ENCODE measurements at regions not wholly inside any gene's neighbourhood (a gene's known extent, or its start where the extent isn't known, plus 50 kb on each side); places are given as distances from the start of the nearest gene placed in this dataset.

- no peak for DNase-seq (ENCODE audit: low spot score)
- intact Hi-C loops (cut with DNase I) = no loop called here
Measured at GRCh38 chr2:212915121-212915782, 236.2 kb downstream of the IKZF2 start.

GRCh38 chr2:212914392-212914791 is 237.0 kb downstream of the IKZF2 start:
- intact Hi-C loops (cut with DNase I) = no loop called here

DNA sequence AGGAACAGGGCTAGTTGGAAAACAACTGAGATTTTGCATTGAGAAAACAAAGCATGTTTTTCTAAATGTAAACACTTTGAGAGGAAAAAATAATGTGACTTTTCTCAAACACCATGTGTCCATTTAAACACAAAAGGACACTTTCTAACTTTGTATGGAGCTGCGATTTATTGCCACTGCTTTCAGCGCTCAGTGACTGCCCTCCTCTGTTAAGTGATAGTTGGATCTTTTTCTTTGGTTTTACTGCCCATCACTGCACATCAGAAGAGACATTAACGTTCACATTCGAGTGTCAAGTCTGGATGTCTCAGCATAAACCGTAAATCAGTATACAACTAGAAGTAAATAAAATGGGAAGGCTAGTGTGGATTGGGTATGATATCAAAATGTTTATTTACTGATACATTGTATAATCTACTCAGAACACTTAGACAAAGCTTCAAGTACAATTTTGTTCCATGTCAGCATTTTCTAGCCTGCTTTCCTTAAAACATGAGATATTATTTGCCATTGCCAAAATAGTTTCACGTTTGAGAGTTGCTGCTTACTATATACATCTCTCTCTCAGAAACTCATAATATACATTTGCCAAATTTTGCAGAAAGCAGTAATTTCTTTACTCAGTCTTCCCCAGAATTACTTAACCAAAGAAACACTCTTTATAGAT is 237.6 kb downstream of the IKZF2 start:
- DNase-seq (ENCODE audit: low spot score) = no peak
- intact Hi-C loops (cut with DNase I) = no loop called here

More at GRCh38 chr2:212914392-212914791, 237.0 kb downstream of the IKZF2 start:
- DNase-seq (ENCODE audit: low spot score) = no peak

- DNase-seq (ENCODE audit: low spot score) = no peak
- intact Hi-C loops (cut with DNase I) = no loop called here
Measured at GRCh38 chr2:212912445-212913103, 238.8 kb downstream of the IKZF2 start.

- no peak for DNase-seq (ENCODE audit: low spot score)
- intact Hi-C loops (cut with DNase I) = no loop called here
Measured at GRCh38 chr2:212911011-212911410, 240.4 kb downstream of the IKZF2 start.

DNA sequence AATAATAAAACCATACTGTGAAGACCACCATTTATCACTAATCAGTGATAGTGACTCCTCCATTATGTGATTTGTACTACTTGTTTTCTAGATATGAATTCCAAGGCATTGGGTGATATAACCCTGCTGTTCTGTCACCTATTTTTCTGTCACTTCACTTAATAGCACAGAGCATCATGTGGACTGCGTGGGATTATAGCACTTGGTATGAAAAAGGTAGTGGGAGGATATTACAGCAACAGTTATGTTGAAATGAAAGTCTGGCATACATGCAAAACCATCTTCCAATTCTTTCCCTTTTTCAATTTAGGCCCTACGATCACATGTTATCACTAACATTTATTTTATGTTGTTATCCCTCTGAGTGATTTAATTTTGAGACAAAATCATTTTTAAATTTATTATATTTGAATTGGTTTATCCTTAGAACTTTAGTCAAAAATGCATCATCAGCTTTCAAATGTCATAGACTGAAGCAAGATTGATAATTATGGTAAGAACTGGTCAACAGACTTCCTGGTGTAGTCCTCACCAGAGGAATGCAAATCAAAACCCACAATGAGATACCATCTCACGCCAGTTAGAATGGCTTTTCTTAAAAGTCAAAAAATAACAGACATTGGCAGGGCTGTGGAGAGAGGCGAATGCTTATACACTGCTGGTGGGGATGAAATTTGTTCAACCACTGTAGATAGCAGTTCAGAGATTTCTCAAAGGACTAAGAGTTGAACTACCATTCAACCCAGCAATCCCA is 242.6 kb downstream of the IKZF2 start:
- intact Hi-C loops (cut with DNase I) = loop anchor here in 1 of 2 donors (5.0 kb wide), 1 partner anchor 343 kb away; no protein-coding TSS in a partner anchor
- DNase-seq (ENCODE audit: low spot score) = no peak

- DNase-seq (ENCODE audit: low spot score) = no peak
- intact Hi-C loops (cut with DNase I) = loop anchor here in 1 of 2 donors (5.0 kb wide), 1 partner anchor 344 kb away; no protein-coding TSS in a partner anchor
Measured at GRCh38 chr2:212908031-212908430, 243.4 kb downstream of the IKZF2 start.

- intact Hi-C loops (cut with DNase I) = loop anchor here in 1 of 2 donors (5.0 kb wide), 1 partner anchor 346 kb away; no protein-coding TSS in a partner anchor
- DNase-seq (ENCODE audit: low spot score) = no peak
Measured at GRCh38 chr2:212906620-212907019, 244.8 kb downstream of the IKZF2 start.

- no peak for DNase-seq (ENCODE audit: low spot score)
- intact Hi-C loops (cut with DNase I) = loop anchor here in 1 of 2 donors (5.0 kb wide), 1 partner anchor 347 kb away; no protein-coding TSS in a partner anchor
Measured at GRCh38 chr2:212905640-212906201, 245.7 kb downstream of the IKZF2 start.

DNA sequence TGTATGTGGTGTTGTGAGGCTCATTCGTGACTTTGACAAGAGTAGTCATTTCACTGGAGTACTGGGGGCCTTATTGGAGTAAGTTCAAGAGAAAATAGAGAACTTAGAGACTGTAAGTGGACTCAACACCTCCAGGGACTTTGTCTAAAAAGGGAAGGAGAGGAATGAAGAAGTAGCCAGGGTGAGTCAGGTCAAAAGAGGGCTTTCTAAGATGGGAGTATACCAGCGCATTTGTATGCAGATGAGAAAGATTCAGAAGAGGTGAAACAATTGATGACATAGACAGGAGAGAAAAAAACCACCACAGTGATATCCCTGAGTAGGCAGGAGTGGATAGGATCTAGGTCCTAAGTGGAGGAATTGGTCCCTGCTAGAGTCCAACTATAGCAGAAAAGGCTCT is 246.8 kb downstream of the IKZF2 start:
- intact Hi-C loops (cut with DNase I) = loop anchor here in 1 of 2 donors (5.0 kb wide), 1 partner anchor 348 kb away; no protein-coding TSS in a partner anchor
- no peak for DNase-seq (ENCODE audit: low spot score)

DNA sequence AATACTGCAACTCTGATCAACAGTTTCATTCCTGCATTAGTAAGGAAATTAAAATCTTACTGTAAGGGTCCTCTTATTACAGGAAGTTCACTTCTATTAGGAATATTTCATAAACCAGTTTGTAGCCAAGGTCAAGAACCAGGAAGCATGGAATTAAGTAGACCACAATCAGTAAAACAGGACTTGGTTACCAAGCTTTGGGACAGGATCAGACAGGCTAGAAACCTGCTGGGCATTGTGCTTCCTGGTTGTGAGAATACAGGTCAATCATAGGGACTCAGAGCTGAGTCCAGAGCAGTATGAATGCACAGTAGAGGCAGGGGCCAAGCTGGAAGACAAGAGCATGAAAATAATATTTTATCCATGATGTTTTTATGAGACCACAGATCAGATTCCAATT is 248.0 kb downstream of the IKZF2 start:
- no peak for DNase-seq (ENCODE audit: low spot score)
- intact Hi-C loops (cut with DNase I) = no loop called here

DNA sequence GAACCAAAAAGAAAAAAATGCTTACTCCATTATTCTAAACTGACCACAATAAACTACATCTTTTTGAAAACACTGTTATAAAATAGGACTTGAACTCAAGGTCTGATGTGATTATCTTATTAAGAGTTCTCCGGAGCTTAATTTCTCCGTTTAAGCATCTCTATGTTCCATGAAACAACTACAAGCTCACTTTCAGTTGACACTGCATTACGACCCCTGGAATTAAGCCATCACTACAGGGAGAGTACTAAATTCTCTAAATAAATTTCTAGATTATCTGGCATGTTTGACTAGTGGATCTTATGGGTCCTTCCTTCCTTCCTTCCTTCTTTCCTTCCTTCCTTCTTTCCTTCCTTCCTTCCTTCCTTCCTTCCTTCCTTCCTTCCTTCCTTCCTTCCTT is 249.0 kb downstream of the IKZF2 start:
- intact Hi-C loops (cut with DNase I) = no loop called here
- DNase-seq (ENCODE audit: low spot score) = no peak

- no peak for DNase-seq (ENCODE audit: low spot score)
- intact Hi-C loops (cut with DNase I) = no loop called here
Measured at GRCh38 chr2:212901604-212902275, 249.7 kb downstream of the IKZF2 start.

- DNase-seq (ENCODE audit: low spot score) = no peak
- intact Hi-C loops (cut with DNase I) = no loop called here
Measured at GRCh38 chr2:212900715-212901114, 250.7 kb downstream of the IKZF2 start.

DNA sequence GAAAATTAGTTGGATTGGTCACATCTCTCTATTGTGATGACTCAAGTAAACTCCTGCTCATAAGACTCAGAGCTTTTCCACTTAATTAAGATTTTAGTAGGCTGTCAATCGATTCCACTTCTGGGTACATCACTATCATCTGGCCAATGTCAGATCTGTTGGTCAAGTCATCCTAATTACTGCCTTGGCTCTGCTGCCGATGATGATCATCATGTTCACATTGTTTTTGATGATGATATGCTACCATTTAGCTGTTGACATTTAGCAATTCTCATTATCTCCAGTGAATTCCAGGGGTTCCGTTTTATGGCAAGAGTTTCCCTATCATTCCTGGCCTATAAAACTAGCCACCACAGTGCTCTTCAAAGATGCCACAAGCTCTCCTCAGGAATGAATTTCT is 253.4 kb downstream of the IKZF2 start:
- DNase-seq (ENCODE audit: low spot score) = no peak
- intact Hi-C loops (cut with DNase I) = no loop called here

GRCh38 chr2:212897296-212897695 is 254.1 kb downstream of the IKZF2 start:
- intact Hi-C loops (cut with DNase I) = no loop called here
- no peak for DNase-seq (ENCODE audit: low spot score)

GRCh38 chr2:212894026-212894425 is 257.4 kb downstream of the IKZF2 start:
- intact Hi-C loops (cut with DNase I) = no loop called here
- no peak for DNase-seq (ENCODE audit: low spot score)

DNA sequence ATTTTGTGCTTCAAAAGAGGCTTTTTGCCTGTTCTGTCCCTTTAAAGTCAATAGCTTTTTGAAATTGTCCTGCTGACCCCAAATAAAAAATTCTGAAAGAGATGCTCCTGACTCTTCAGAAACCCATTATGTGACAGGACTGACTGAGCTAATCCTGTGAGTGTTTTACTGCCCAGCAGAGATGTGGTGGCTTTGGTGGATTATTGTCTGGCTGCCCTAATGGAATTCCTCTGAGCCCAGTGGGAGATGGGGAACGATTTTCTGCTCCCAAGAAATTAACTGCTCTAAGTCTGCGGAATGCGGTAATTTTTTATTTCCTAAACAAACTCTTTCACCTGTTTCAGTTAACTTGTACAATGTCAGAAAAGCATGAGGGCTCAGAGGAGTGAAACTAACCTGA is 258.2 kb downstream of the IKZF2 start:
- intact Hi-C loops (cut with DNase I) = no loop called here
- no peak for DNase-seq (ENCODE audit: low spot score)

DNA sequence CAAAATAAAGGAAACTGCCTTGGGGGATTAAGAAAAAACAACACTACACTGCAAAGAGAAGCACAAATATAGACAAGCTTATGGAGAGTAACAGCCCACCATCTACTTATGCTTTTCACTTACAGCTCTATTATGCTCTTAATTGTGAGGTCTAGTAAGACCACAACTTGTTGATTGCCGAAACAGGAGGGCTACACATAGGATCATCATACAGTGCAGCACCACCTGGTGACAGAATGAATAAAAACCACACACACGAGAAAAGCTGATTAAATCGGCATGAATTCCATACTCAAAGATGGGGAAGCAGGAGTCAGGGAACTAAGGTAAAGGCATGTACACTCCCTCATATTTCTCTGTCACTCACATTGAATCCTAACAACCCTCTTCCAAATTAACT is 259.2 kb downstream of the IKZF2 start:
- intact Hi-C loops (cut with DNase I) = no loop called here
- no peak for DNase-seq (ENCODE audit: low spot score)
